ENCODE measurements at regions not wholly inside any gene's neighbourhood (a gene's known extent, or its start where the extent isn't known, plus 50 kb on each side); places are given as distances from the start of the nearest gene placed in this dataset.
A peak's percentile ranks its signal among the peaks of the same experiment; 100 is the strongest.

DNA sequence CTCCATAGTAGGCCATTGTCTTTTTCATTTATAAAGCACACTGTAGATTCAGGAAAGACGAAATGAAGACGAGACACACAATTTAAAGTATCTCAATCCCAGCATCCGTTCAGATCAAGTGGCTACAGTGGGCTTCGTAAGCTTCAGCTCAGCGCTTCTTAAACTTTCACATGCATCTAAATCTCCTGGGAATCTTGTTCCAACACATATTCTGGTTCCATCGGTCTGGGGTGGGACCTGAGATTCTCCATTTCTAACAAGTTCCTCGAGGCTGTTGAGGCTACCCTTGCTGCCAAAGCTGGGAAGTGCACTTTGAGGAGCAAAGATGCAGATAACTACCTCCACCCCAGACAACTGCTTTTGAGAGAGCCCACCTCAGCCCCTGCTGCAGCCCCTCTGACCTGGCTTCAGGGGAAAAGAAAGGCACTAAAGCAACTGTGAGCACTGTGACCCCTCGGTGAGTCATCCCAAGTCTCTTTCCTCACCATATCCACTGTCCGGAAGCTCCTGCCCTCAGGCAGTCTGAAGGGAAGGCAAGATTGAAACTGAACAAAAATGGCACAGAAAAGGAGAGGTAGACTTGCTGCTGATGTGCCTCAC is 201.1 kb upstream of the FBXO11 start:
- DNase-seq (ENCODE audit: low read depth in 2 of 2) = no peak

DNA sequence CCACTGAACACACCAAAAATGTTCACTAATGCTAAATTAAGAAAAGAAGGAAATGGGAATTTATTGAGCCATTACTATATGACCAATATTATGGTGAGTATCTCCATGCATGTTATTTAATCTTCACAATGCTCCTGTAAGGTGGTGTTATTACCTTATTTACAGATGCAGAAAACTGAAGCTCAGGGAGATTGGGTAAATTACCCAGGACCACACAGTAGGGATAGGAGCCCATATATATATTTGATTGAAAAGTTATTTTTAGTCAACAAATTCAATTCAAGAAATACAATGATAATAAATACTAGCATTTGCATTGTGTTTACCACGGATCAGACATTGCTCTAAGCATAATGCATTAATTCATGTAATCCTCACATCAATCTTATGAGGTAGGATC is 202.2 kb upstream of the FBXO11 start:
- DNase-seq (ENCODE audit: low read depth in 2 of 2) = no peak

DNA sequence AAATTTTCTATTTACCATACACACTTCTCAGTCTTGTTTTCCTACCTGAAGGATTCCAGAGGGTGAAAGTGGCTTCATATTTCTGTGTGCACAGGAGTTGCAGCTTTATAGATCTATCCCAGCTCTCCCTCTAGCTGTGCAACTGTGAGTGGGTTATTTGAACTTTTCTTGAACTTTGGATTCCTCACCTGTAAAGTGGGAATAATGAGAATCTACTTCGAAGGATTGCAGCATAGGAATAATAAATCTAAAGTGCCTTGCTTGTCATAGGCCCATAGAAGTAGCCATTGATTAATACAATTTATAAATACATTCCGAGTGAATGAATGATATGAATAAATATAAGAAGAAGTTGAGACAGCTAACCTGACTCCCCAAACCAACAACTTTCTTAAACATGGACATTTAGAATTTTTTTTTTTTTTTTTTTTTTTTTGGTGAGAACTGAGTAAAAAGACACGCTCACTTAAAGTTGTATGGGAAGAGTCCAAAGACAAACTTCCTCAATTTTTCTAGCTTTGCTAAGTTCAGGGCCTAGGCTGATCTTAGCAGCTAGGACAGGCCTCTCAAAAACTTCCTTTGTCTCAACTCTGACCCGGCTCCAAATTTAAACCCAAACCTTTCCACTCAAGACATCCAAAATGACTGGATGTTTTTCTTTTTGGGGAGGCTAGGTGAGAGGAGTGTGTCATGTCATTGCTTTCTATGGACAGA is 203.3 kb upstream of the FBXO11 start:
- DNase-seq (ENCODE audit: low read depth in 2 of 2) = no peak

DNA sequence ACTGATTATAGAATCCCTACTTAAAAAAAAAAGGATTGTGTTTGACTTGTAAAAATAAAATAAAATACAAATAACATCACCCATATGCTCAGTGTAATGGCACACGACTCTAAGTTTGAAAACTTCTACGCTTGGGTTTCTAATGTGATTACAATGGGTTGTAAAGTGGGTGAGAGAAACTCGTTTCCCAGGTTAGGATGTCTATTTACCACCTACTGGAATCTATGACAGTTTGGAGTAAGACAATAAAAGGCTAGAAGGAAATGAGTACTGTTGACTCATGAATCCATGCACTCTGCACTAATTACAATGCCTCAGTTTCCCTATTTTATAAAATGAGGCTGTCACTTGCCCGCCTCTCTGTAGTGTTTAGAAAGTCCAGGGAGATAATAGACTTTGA is 204.0 kb upstream of the FOXN2 start:
- no peak for DNase-seq (ENCODE audit: low read depth in 2 of 2)

DNA sequence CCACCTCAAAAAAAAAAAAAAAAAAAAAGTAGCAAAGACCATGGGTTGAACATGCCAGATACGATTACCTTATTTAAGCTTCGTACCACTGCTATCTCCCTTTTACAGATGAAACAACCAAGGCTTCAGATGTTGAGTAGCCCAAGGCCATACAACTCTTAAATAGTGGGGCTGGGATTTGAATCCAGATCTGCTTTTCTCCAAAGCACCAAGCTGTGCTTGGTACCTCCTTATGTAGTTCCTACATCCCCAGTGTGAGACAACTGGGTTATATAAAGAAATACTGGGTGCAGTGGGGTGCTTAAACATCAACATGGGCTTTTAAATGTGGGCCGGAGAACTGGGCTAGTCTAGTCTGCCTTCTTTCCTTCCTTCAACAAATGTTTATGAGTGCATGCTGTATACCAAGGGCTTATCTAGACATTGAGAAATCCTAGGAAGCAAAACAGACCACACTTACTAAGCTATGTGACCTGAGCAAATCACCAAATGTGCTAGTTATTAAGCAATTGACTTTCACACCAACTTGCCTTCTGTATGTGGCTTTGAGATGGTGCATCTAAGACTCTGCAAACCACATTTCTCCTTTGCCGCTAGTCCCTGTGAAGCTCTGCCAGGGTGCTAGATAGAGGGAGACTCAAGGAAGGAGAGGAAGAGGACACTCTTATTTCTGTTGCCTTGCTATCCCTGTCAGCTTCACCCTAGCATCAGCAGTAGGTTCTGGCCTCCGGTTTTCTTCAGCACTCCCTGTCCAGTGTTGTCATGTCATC is 201.4 kb upstream of the FOXN2 start:
- no peak for DNase-seq (ENCODE audit: low read depth in 2 of 2)

DNA sequence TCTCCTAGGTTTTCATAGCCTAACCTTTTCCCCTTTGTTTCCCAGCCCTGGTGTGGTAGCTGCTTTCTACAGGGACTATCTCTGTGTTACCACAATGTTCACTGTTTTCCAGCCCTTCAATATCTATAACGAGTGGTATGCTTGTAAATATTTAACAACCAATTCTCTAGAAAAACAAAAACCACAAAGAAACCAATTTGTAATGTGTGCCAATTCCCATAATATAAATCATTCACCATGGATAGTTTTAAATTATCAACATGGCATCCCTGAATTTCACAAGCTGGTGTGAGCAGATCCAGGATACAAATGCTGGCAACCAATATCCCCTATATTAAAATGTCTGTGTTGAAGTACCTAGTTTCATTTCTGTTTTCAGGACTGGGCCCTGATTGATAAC is 200.7 kb upstream of the FOXN2 start:
- no peak for DNase-seq (ENCODE audit: low read depth in 2 of 2)

DNA sequence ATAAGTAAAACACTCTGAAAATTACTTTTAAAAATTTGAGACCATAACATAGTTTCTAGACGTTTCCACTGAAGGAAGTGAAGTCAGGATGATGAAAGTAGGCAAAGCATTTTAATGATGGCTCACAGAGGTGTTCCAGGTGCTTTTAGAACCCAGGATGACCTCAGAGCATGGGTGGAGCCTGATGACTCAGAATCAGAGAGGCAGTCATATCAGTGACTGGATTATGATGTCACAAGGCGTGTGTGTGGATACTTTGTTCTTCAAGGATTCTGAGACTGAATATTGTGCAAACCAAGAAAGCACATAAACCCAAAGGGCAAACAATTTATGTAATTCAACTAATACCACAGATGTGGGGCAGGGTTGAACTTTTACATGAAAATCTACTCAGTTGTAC is 200.2 kb upstream of the FOXN2 start:
- peak in 1 of 2 donors; percentile 27 for DNase-seq (ENCODE audit: low read depth in 2 of 2)

DNA sequence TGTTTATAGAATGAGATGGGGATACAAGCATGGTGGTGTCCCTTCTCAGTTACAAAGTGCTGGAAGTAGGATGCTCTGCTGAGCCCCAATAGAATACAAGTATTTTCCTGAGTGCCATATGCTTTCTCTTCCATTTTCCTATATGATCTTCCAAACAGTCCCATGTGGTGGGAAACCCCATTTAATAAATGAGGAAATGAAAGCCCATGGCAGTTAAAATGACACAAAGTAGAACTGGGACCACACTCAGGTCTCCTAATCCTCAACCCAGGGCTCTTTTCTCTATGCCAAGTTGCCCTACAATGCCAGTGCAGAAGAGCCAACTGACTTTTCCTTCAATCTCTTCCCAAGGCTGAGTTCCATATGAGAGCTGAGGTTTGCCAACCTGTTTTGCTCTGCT is 198.0 kb upstream of the FOXN2 start:
- DNase-seq (ENCODE audit: low read depth in 2 of 2) = no peak

DNA sequence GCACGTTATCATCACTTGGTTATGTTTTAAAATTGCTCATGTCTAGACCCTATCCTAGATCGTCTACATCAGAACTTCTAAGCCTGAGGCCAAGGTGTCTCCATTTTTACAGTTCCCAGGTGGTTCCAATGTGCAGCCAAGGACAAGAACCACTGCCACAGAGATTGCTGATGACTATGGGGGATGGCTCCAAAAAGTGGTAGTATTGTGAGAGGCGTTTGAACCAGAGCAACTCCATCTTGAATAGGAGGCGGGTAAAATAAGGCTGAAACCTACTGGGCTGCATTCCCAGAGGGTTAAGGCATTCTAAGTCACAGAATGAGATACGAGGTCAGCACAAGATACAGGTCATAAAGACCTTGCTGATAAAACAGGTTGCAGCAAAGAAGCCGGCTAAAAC is 195.6 kb upstream of the FOXN2 start:
- DNase-seq (ENCODE audit: low read depth in 2 of 2) = no peak

DNA sequence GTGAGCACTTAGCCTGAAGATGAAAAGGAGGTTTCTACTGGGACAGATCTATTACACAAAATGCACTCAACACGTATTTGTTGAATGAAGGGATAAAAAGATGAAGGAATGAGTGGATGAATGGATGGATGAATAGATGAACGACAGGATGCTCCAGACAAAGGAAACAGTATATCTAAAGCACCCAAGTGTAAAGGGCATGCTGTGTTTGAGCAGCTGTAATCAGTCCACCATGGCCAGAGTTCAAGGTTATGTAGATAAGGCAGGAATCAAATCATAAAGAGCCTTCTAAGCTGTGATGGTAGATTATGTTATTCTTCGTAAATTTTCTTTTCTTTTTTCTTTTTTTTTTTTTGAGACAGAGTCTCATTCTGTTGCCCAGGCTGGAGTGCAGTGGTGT is 194.4 kb upstream of the FOXN2 start:
- no peak for DNase-seq (ENCODE audit: low read depth in 2 of 2)

DNA sequence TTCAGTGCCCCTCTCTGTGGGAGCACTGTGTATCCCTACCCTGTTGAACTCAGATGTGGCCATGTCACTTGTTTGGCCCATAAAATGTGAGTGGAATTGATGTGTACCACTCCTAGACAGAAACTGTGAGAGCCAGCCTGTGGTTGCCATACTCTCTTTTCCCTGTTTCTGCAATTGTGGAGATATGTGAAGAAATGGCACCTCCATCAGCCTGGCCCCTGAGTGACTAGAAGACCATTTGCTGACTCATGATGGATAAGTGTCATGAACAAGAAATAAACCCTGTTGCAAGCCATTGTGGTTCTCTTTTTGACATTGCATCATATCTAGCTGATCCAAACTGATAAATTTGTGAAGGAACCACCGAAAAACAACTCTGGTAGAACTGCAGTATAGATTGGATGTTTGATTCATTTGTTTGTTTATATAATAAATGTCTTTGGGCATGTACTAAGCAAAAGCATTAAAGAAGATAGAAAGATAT is 193.7 kb upstream of the FOXN2 start:
- no peak for DNase-seq (ENCODE audit: low read depth in 2 of 2)

DNA sequence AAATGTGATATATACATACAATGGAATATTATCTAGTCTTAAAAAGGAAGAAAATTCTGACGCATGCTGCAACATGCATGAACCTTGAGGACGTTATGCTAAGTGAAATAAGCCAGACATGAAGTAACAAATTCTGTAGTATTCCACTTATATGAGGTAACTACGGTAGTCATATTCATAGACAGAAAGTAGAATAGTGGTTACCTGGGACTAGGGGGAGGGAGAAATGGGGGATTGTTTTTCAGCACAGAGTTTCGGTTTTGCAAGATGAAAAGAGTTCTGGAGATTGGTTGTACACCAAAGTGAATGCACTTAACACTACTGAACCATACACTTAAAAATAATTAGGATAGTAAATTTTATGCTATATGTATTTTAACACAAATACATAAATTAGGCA is 192.3 kb upstream of the FOXN2 start:
- no peak for DNase-seq (ENCODE audit: low read depth in 2 of 2)

DNA sequence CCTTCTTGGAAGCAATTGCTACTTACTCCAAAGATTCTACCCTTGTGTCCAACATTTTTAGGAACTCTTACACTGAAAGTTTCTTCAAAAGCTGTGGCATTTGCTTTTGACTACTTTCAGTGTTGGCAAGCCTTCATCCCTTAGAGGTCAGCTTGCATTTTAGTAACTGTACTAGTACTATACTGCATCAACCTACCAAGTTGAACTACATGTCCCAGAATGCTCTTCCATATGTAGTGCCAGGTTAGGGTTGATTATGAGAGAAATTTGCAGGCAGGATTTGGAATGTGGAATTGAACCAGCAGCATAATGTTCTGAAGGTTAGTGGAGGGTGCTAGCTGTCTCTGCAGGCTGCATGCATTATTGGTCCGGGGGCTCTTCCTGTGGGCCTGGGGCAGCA is 189.9 kb upstream of the FOXN2 start:
- no peak for DNase-seq (ENCODE audit: low read depth in 2 of 2)

DNA sequence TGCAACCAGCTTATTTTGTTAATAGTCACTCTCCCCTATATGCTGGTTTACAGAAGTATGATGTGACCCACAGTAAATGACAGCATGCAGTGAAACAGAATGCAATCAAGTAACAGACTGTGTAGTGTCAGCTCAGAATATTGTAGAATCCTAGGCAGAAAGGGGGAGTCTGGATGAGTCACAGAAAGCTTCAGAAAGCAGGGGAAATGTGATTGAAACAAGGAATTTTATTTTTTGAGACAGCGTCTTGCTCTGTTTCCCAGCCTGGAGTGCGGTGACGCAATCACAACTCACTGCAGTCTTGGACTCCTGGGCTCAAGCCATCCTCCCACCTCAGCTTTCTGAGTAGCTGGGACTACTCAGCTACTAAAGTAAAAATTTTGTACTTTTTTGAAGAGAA is 188.3 kb upstream of the FOXN2 start:
- DNase-seq (ENCODE audit: low read depth in 2 of 2) = no peak

DNA sequence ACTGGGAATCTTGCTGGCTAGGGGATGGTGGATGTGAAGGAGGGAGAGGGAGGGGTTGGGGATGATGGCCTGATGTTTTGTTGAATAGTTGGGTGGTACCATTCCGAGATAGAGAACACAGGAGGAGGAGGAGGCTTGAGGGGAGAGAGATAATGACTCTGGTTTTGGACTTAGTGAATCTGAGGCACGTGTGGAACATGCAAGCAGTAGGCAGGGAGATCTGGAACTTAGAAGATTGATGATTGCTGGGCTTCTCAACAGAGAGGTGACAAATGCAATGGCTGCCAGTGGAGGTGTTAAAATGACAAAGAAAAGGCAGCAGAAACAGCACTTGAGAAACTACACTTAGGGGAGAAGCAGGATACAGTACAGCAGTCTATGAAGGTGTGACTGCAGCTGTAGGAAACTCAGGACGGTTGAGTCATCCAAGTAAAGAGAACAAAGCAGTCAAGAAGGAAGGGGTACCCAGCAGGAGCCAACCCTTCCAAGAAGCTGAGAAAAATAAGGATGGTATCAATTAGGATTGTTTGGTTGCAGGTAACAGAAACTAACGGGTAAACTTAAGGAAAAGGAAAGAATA is 186.8 kb upstream of the FOXN2 start:
- DNase-seq (ENCODE audit: low read depth in 2 of 2) = no peak

DNA sequence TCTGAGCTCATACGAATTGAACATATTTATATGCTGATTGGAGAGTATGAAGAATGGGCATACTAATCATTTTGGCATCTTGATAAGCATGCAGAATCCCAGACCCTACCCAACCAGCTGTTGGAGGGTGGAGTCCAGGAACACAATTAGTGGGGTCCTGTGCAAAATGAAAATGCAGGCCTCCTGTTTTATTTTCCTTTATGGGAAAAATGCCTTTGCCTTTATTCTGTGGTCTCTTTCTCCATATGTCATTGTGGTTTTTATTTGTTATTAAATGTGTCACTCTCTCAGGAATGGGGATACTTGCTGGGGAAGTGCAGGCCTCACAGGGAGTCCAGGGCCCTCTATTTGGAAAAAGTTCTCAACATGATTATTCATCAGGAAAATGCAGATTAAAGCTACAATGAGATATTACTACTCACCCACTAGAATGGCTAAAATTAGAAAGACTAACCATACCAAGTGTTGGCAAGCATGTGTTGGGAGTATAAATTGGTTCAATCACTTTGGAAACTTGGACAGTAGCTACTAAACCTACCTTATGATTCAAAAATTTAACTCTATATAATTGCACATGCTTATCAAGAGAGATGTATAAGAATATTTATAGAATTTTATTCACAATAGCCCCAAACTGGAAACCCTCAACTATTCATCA is 185.1 kb upstream of the FOXN2 start:
- no peak for DNase-seq (ENCODE audit: low read depth in 2 of 2)

DNA sequence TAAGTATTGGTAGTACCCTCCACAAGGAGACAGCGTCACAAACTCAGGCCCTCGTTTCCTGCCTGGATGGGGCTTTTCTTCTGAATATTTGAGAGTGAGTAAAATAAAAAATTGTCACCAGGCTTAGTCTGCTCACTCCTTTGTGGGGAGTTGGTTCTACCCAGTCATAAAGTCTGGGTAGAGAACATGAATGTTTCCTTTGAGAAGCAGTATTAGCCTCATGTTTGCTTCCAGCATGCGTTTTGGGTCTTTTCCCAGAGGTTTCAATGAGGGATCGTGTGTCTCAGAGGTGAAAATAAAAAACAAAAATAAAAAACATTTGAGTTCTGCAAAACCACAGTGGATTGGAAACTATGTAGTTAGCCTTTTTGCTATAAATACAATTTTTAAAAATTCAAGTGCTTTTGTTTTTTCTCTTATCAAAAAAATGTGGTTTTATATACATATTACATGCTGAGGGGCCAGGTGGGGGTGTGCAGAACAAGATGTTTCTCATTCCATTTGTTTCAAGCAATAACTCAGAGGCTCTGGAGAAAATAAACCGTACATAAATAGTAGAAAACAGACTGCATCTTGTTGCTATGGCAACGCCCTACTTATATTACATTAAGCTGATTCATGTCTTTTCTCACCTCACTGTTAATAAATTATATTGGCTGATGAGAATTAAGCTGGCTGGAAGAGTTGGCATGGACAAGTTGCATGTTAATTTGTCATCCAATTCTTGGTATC is 182.8 kb upstream of the FOXN2 start:
- DNase-seq (ENCODE audit: low read depth in 2 of 2) = no peak

DNA sequence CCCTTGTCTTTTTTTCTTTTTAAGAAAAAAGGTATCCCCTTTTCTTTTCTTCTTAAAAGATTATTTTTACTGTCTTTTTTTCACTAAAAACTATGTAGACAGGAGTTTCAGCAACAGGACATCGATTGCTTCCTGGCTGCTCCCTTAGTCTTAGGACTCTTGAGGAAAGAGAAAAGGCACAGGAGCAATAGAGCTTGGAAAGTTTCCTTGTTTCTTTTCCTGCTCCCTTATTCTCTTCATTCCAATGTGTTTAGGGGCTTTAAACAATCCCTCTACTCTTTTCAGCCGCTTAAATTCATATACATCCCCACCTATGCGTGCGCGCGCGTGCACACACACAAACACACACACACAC is 182.2 kb upstream of the FOXN2 start:
- no peak for DNase-seq (ENCODE audit: low read depth in 2 of 2)

DNA sequence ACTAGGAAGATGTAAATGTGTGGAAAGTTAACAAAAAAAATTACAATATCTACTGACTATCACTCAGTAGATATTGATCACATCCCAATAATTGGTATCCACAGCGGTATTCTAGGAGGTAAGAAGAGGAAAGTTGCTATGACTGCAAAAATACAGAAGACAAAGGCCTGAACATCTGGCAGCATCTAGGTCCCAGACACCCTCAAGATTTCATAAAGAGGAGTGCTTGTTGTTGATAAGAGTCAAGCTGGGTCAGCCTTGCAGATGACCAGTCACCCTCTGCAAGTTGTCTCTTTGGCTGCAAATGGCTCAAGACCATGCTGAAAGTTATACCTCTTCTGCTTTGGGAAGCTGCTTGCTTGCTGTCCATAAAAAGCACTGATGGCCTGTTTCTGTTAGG is 179.8 kb upstream of the FOXN2 start:
- no peak for DNase-seq (ENCODE audit: low read depth in 2 of 2)

DNA sequence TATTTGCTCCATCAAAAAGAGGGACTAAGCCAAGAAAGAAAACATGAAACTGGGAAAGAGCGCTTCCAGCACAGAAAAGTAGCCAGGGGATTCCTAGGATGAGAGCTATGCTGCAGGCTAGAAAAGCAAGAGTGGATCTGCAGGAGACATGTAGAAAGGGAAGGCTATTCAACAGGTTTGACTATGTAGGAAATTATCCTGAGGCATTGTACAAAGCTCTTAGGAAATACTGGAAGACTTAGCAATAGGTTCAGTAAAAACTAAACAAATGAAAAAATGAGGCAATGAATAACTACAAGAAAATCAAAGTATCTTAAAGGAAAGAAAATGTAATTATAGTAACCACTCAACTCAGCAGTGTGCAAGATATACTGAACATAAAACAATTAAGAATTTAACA is 178.7 kb upstream of the FOXN2 start:
- DNase-seq (ENCODE audit: low read depth in 2 of 2) = no peak

DNA sequence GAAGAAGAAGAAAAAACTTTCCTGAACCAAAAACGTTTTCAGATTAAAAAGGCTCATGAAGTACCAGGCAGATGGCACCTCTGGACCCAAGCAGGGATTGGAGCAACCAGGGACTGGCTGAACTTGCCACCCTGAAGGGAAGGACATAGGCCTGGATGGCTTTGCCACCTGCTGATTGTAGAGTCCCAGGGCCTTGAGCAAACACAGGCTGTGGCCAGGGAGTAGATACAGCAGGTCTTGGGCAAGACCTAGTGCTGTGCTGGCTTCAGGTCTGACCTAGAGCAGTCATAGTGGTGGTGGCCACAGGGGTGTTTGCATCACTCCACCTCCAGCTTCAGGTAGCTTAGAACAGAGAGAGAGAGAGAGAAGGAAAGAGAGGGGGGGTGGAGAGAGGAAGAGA is 176.7 kb upstream of the FOXN2 start:
- DNase-seq (ENCODE audit: low read depth in 2 of 2) = no peak

DNA sequence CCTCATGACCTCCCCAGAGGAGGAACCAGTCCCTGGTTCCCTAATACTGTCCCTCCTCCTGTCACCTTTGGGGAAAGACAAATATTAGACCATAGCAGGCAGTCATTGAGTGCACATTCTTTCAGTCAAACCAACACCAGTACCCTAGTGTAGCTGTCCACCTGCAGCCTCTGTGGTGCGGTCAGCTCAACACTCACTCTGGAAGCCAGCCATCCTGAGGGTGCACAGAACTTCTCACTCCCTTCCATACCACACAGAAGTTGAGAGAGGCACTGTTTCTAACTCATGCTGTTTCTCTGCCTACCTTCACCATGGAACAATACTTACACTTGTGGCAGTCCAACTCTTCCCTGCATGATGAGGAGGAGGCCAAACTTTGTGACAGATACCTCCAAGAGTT is 175.6 kb upstream of the FOXN2 start:
- no peak for DNase-seq (ENCODE audit: low read depth in 2 of 2)
